ENCODE measurements at regions not wholly inside any gene's neighbourhood (a gene's known extent, or its start where the extent isn't known, plus 50 kb on each side); places are given as distances from the start of the nearest gene placed in this dataset.

- TF ChIP-seq EZH2phosphoT487 (IDR thresholded peaks at IDR 0.05; ENCODE audit: insufficient read depth, low read depth), result no peak
- TF ChIP-seq EZH2 (IDR thresholded peaks at IDR 0.05; ENCODE audit: insufficient read depth, poor library complexity, severe bottlenecking), result no peak
Observed at GRCh38 chr5:109522404-109522803, 112.6 kb upstream of the PJA2 start.
